ENCODE measurements at regions not wholly inside any gene's neighbourhood (a gene's known extent, or its start where the extent isn't known, plus 50 kb on each side); places are given as distances from the start of the nearest gene placed in this dataset.
"Not testable (repeated sequence)": the region's sequence is repeated elsewhere in the genome, so short reads cannot be mapped to it uniquely, and the experiment has no call there.

DNA sequence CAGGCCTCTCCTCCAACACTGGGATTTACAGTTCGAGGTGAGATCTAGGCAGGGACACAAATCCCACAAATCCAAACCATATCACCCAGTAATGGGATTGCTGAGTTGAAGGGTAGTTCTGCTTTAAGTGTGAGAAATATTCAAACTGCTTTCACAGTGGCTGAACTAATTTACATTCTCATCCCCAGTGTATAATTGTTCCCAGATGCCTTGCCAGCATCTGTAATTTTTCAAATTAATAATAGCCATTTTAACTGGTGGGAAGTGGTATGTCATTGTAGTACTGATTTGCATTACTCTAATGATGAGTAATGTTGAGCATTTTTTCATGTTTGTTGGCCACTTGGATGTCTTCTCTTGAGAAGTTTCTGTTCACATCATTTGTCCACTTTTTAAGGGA is 592.8 kb upstream of the GRM3 start:
- H2AFZ ChIP-seq (ENCODE audit: control insufficient read depth, low read length) = no peak overlapping the region
- H3K9me1 ChIP-seq (ENCODE audit: control insufficient read depth, extremely low read depth, insufficient read depth, low read length) = no peaks in the 10 kb centered on the region
- H3K4me1 ChIP-seq (ENCODE audit: control insufficient read depth, extremely low read depth, insufficient read depth, low read length) = no peaks in the 10 kb centered on the region
- no peaks in the 10 kb centered on the region for H3K9me3 ChIP-seq (ENCODE audit: control insufficient read depth, low read depth, low read length)
- no peak overlapping the region for H3K27ac ChIP-seq (ENCODE audit: control insufficient read depth, insufficient read depth, low read length)
- FAIRE-seq (no peak), DNase-seq (ENCODE audit: low read depth, low spot score) (no peak)
- H4K20me1 ChIP-seq (ENCODE audit: control insufficient read depth, extremely low read depth, insufficient read depth, low read length) = no peaks in the 10 kb centered on the region
- H3K9ac ChIP-seq (ENCODE audit: control insufficient read depth, extremely low read depth, insufficient read depth, low read length) = no peak overlapping the region
- no peak overlapping the region for H3K4me3 ChIP-seq (ENCODE audit: control insufficient read depth in 2 of 3, extremely low read depth in 1 of 3, insufficient read depth in 2 of 3, low read depth in 1 of 3, low read length in 3 of 3)
- H3K27me3 ChIP-seq (ENCODE audit: control insufficient read depth, extremely low read depth, insufficient read depth, low read length) = no peaks in the 10 kb centered on the region
- no peak overlapping the region for H3K4me2 ChIP-seq (ENCODE audit: control insufficient read depth, extremely low read depth, insufficient read depth, low read depth, low read length)
- dilution Hi-C loops (cut with MboI; ENCODE audit: extremely low pct_ligation_motif_present, low sequenced_read_pairs) = no loop called here
- H3K36me3 ChIP-seq (ENCODE audit: control insufficient read depth in 2 of 2, extremely low read depth in 1 of 2, insufficient read depth in 2 of 2, low read length in 2 of 2) = no peaks in the 10 kb centered on the region
- no peak for TF ChIP-seq EZH2 (IDR thresholded peaks at IDR 0.05; ENCODE audit: low read length)
- no peak for TF ChIP-seq CTCF (optimal IDR thresholded peaks at IDR 0.05 in 1 of 3, IDR thresholded peaks at IDR 0.05 in 1 of 3, conservative IDR thresholded peaks at IDR 0.05 in 1 of 3; ENCODE audit: extremely low read depth in 1 of 3, insufficient read depth in 2 of 3, low read length in 3 of 3)
- no peaks in the 10 kb centered on the region for H3K79me2 ChIP-seq (ENCODE audit: control insufficient read depth, insufficient read depth, low read length)

DNA sequence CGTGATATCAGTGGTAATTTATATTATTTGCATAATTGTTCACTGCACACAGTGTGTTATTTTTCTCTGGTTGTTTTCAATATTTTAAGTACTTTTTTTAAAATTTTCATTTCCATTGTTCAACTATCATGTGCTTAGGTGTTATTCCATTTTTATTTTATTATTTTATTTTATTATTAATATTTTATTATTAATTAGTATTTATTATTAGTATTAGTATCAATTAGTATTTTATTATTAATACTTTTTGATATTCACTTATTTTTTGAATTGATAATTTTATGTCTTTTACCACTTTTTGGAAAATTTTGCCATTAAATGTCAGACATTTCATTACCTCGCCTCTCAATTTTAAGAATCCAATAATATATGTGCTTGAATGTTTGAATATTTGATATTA is 593.8 kb upstream of the GRM3 start:
- no peaks in the 10 kb centered on the region for H3K79me2 ChIP-seq (ENCODE audit: control insufficient read depth, insufficient read depth, low read length)
- no peaks in the 10 kb centered on the region for H3K9me1 ChIP-seq (ENCODE audit: control insufficient read depth, extremely low read depth, insufficient read depth, low read length)
- no peaks in the 10 kb centered on the region for H3K27me3 ChIP-seq (ENCODE audit: control insufficient read depth, extremely low read depth, insufficient read depth, low read length)
- H3K4me3 ChIP-seq (ENCODE audit: control insufficient read depth in 2 of 3, extremely low read depth in 1 of 3, insufficient read depth in 2 of 3, low read depth in 1 of 3, low read length in 3 of 3) = no peak overlapping the region
- H3K9ac ChIP-seq (ENCODE audit: control insufficient read depth, extremely low read depth, insufficient read depth, low read length) = no peak overlapping the region
- H3K4me1 ChIP-seq (ENCODE audit: control insufficient read depth, extremely low read depth, insufficient read depth, low read length) = no peaks in the 10 kb centered on the region
- H3K9me3 ChIP-seq (ENCODE audit: control insufficient read depth, low read depth, low read length) = no peaks in the 10 kb centered on the region
- H3K4me2 ChIP-seq (ENCODE audit: control insufficient read depth, extremely low read depth, insufficient read depth, low read depth, low read length) = no peak overlapping the region
- dilution Hi-C loops (cut with MboI; ENCODE audit: extremely low pct_ligation_motif_present, low sequenced_read_pairs) = no loop called here
- no peak overlapping the region for H3K27ac ChIP-seq (ENCODE audit: control insufficient read depth, insufficient read depth, low read length)
- H2AFZ ChIP-seq (ENCODE audit: control insufficient read depth, low read length) = no peak overlapping the region
- H3K36me3 ChIP-seq (ENCODE audit: control insufficient read depth in 2 of 2, extremely low read depth in 1 of 2, insufficient read depth in 2 of 2, low read length in 2 of 2) = no peaks in the 10 kb centered on the region
- H4K20me1 ChIP-seq (ENCODE audit: control insufficient read depth, extremely low read depth, insufficient read depth, low read length) = no peaks in the 10 kb centered on the region
- no peak for DNase-seq (ENCODE audit: low read depth, low spot score)
- TF ChIP-seq CTCF (optimal IDR thresholded peaks at IDR 0.05 in 1 of 3, IDR thresholded peaks at IDR 0.05 in 1 of 3, conservative IDR thresholded peaks at IDR 0.05 in 1 of 3; ENCODE audit: extremely low read depth in 1 of 3, insufficient read depth in 2 of 3, low read length in 3 of 3) (no peak), EZH2 (IDR thresholded peaks at IDR 0.05; ENCODE audit: low read length) (no peak)
- FAIRE-seq = no peak

DNA sequence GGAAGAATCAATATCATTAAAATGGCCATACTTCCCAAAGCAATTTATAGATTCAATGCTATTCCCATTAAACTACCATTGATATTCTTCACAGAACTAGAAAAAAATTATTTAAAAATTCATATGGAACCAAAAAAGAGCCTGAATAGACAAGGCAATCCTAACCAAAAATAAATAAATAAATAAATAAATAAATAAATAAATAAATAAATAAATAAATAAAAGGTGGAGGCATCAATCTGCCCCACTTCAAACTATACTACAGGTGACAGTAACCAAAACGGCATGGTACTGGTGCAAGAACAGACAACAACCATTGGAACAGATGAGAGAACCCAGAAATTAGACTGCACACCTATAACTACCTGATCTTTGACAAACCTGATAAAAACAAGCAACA is 598.5 kb upstream of the GRM3 start:
- dilution Hi-C loops (cut with MboI; ENCODE audit: extremely low pct_ligation_motif_present, low sequenced_read_pairs); H3K79me2 ChIP-seq (ENCODE audit: control insufficient read depth, insufficient read depth, low read length); DNase-seq (ENCODE audit: low read depth, low spot score); H3K4me2 ChIP-seq (ENCODE audit: control insufficient read depth, extremely low read depth, insufficient read depth, low read depth, low read length); H3K27ac ChIP-seq (ENCODE audit: control insufficient read depth, insufficient read depth, low read length); H3K27me3 ChIP-seq (ENCODE audit: control insufficient read depth, extremely low read depth, insufficient read depth, low read length); H4K20me1 ChIP-seq (ENCODE audit: control insufficient read depth, extremely low read depth, insufficient read depth, low read length); H2AFZ ChIP-seq (ENCODE audit: control insufficient read depth, low read length); FAIRE-seq; H3K9me3 ChIP-seq (ENCODE audit: control insufficient read depth, low read depth, low read length); H3K9me1 ChIP-seq (ENCODE audit: control insufficient read depth, extremely low read depth, insufficient read depth, low read length); H3K9ac ChIP-seq (ENCODE audit: control insufficient read depth, extremely low read depth, insufficient read depth, low read length); H3K36me3 ChIP-seq (ENCODE audit: control insufficient read depth in 2 of 2, extremely low read depth in 1 of 2, insufficient read depth in 2 of 2, low read length in 2 of 2); H3K4me1 ChIP-seq (ENCODE audit: control insufficient read depth, extremely low read depth, insufficient read depth, low read length); H3K4me3 ChIP-seq (ENCODE audit: control insufficient read depth in 2 of 3, extremely low read depth in 1 of 3, insufficient read depth in 2 of 3, low read depth in 1 of 3, low read length in 3 of 3): not testable (repeated sequence)

Data from keratinocyte (primary cell).